Fibroblast of mammary gland (primary cell): ENCODE measurements at regions not wholly inside any gene's neighbourhood (a gene's known extent, or its start where the extent isn't known, plus 50 kb on each side); places are given as distances from the start of the nearest gene placed in this dataset.

Experiments
- DNase-seq: peaks from one replicate; pipeline ENCODE4 v3.0.0-alpha.2; 2010; ENCODE audit warnings: low read depth
- H3K4me3 ChIP-seq: 2 replicates; pipeline ENCODE4 v1.5.1; 2011; ENCODE audit warnings: low read depth, mild to moderate bottlenecking, low read length, moderate library complexity; ENCODE audit not compliant: control insufficient read depth
- CTCF ChIP-seq: conservative IDR thresholded peaks from 2 replicates; pipeline ENCODE4 v1.5.1; 2011; ENCODE audit warnings: low read depth, low read length, inconsistent platforms; ENCODE audit not compliant: control insufficient read depth, insufficient read depth

DNA sequence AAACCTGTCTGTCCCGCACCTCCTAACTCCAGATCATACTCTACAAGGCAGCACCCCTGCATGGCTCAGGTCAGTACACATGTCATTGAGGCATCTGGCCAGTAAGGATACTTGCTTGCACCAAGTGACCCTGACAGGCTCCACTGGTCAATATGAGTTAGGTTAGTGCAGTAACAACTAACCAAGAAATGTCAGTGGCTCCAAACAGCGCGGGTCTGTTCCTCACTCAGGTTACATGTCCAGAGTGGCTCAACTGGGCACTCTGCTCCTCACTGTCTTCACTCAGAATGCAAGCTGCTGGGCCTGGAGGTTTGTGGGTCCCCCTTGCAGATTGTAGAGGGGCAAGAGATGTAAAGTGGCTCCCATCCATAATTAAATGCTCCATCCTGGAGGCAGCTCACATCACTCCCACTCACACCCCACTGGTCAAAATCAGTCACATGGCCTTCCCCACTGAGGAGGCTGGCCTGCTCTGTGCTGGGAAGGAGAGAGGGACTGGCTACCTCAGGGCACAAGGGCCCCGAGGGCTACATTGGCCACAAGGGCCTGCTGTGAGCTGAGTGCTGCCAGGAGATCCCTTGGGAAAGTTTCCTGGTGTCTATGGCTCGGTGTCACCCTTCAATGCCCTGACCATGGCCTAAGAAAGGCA, 109.1 kb upstream of the GDF10 start:
- H3K4me3 ChIP-seq, result no peak overlapping the region
- no peak for DNase-seq
- TF ChIP-seq CTCF, result no peak

GRCh38 chr10:47192273-47192672, 107.7 kb upstream of the GDF10 start:
- no peak overlapping the region for H3K4me3 ChIP-seq
- TF ChIP-seq CTCF, result no peak
- DNase-seq, result no peak

GRCh38 chr10:47193666-47194065, 106.3 kb upstream of the GDF10 start:
- no peak for DNase-seq
- no peak for TF ChIP-seq CTCF
- H3K4me3 ChIP-seq, result no peak overlapping the region

DNA sequence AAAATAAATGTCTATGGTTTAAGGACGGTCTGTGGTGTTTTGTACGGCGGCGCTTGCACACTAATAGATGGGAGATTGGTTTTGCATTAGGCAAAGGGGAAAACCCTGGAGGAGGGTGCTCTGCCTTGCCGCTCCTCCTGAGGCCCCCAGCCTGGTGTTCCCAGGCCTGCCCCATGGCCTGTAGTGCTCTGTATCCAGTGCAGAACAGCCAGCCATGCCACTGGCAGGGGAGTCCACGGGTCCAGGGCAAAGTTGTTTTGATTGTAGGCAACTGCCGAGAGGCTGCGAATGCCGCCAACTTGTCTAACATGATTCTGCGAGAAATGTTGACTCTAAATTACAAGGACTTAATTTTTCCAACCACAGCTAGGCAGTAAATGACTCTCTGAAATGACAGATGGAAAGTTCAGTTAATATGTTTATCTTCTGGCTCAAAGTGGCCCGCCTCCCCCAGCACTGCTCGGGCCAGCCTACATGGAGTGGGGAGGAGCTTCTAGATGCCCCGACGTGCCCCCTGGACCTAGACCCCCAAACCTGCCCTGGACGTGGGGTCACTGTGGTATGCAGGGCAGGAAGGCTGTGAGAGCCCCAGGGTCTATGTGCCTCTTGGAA, 104.6 kb upstream of the GDF10 start:
- DNase-seq, result no peak
- TF ChIP-seq CTCF, result no peak
- no peak overlapping the region for H3K4me3 ChIP-seq

GRCh38 chr10:47196691-47197090, 103.3 kb upstream of the GDF10 start:
- TF ChIP-seq CTCF, result no peak
- H3K4me3 ChIP-seq, result no peak overlapping the region
- DNase-seq, result no peak

GRCh38 chr10:47198221-47198620, 101.8 kb upstream of the GDF10 start:
- DNase-seq, result no peak
- TF ChIP-seq CTCF, result no peak
- H3K4me3 ChIP-seq, result no peak overlapping the region

DNA sequence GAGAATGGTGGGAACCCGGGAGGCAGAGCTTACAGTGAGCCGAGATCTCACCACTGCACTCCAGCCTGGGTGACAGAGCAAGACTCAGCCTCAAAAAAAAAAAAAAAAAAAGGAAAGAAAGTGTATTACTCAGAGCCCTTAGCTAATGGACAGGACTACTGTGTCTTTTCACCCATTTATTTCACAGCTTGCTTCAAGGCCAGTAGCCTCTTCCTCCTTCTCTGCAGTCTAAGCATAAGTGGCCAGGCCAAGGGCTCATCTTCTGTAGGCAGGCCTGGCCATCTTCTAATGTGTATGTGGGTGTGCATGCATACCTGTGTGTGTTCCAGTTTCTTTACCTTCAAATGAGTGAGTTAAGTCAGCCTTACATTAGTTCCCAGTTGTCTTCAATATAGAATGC, 94.8 kb upstream of the GDF10 start:
- DNase-seq, result no peak
- TF ChIP-seq CTCF, result no peak
- no peak overlapping the region for H3K4me3 ChIP-seq
